ENCODE measurements at regions not wholly inside any gene's neighbourhood (a gene's known extent, or its start where the extent isn't known, plus 50 kb on each side); places are given as distances from the start of the nearest gene placed in this dataset.

DNA sequence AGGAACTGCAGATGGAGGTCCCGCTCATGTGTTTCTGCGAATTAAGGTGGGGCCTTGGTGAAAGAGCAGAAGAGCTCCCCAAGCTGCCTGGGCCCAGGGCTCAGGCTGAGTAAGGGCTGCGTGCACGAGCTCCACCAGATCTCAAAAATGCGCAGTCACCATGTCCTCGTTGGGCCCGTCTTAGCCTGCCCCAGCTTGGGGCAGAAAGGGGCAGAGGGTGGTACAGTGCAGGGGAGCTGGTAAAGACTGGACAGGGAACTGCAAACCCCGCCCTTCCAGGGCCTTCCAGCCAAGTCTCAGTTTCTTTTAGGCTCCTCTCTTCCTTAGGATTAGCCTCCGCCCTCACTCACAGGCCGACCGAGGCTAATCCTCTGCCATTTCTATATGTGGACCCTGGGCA lies 101.6 kb downstream of the FOXF2 start:
- TF ChIP-seq BHLHE40 (IDR thresholded peaks at IDR 0.05; ENCODE audit: borderline replicate concordance) (no peak), FOXM1 (IDR thresholded peaks at IDR 0.05; ENCODE audit: borderline replicate concordance) (no peak), LEF1 (IDR thresholded peaks at IDR 0.05; ENCODE audit: borderline replicate concordance) (no peak), ARNT (IDR thresholded peaks at IDR 0.05) (no peak), CTBP1 (IDR thresholded peaks at IDR 0.05; ENCODE audit: borderline replicate concordance) (no peak), FOXA1 (IDR thresholded peaks at IDR 0.05) (no peak), ELF4 (IDR thresholded peaks at IDR 0.05) (no peak), HDGF (IDR thresholded peaks at IDR 0.05; ENCODE audit: borderline replicate concordance) (no peak), TARDBP (IDR thresholded peaks at IDR 0.05) (no peak), SUZ12 (IDR thresholded peaks at IDR 0.05) (no peak), FOXK2 (IDR thresholded peaks at IDR 0.05) (no peak), NFRKB (IDR thresholded peaks at IDR 0.05) (no peak), ZNF384 (IDR thresholded peaks at IDR 0.05) (no peak), SP1 (IDR thresholded peaks at IDR 0.05) (no peak), L3MBTL2 (conservative IDR thresholded peaks at IDR 0.05) (no peak)
- TF ChIP-seq, protein P1, sequence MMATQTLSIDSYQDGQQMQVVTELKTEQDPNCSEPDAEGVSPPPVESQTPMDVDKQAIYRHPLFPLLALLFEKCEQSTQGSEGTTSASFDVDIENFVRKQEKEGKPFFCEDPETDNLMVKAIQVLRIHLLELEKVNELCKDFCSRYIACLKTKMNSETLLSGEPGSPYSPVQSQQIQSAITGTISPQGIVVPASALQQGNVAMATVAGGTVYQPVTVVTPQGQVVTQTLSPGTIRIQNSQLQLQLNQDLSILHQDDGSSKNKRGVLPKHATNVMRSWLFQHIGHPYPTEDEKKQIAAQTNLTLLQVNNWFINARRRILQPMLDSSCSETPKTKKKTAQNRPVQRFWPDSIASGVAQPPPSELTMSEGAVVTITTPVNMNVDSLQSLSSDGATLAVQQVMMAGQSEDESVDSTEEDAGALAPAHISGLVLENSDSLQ (IDR thresholded peaks at IDR 0.05), result no peak
- DNase-seq (ENCODE audit: extremely low spot score), result no peak
- ChIA-PET CTCF (no interaction called here), POLR2A (no interaction called here)

DNA sequence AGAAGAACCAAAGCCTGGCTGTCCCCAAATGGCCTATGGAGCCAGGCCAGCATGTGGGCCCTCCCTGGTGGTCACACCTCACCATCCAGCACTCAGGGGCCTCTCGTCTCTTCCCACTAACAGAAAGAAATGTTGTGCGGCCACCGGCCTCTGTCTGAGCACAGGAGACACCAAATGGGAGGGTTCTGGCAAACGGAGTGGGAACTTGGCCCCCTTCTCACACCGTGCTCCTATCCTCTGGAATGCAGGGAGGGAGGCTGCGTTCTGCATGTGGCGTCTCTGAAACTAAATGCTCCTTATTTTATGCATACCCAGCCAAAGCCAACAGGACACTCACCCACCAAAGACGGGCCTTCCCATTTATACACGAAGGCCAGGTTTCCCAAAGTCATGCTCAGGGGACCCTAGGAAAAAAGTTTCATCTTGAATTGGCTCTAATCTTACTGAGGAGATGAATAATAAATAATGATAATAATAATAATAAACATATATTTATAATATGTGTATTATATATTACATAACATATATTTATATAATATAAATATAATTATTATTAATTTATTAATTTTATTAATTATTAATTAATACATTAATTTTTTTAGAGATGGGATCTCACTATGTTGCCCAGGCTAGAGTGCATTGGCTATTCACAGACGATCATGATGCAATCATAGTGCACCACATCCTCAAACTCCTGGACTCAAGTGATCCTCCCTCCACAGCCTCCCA lies 102.4 kb downstream of the FOXF2 start:
- CTCF ChIA-PET, result no interaction called here
- POLR2A ChIA-PET, result no interaction called here
- no peak for TF ChIP-seq LEF1 (IDR thresholded peaks at IDR 0.05; ENCODE audit: borderline replicate concordance)
- TF ChIP-seq, protein P1 (IDR thresholded peaks at IDR 0.05), result no peak
- TF ChIP-seq FOXM1 (IDR thresholded peaks at IDR 0.05; ENCODE audit: borderline replicate concordance), result no peak
- TF ChIP-seq TARDBP (IDR thresholded peaks at IDR 0.05), result no peak
- no peak for TF ChIP-seq FOXA1 (IDR thresholded peaks at IDR 0.05)
- no peak for TF ChIP-seq NFRKB (IDR thresholded peaks at IDR 0.05)
- no peak for TF ChIP-seq ZNF384 (IDR thresholded peaks at IDR 0.05)
- TF ChIP-seq SUZ12 (IDR thresholded peaks at IDR 0.05), result no peak
- TF ChIP-seq ELF4 (IDR thresholded peaks at IDR 0.05), result no peak
- TF ChIP-seq SP1 (IDR thresholded peaks at IDR 0.05), result no peak
- no peak for TF ChIP-seq L3MBTL2 (conservative IDR thresholded peaks at IDR 0.05)
- no peak for TF ChIP-seq ARNT (IDR thresholded peaks at IDR 0.05)
- TF ChIP-seq BHLHE40 (IDR thresholded peaks at IDR 0.05; ENCODE audit: borderline replicate concordance), result no peak
- TF ChIP-seq HDGF (IDR thresholded peaks at IDR 0.05; ENCODE audit: borderline replicate concordance), result no peak
- no peak for TF ChIP-seq FOXK2 (IDR thresholded peaks at IDR 0.05)
- DNase-seq (ENCODE audit: extremely low spot score), result no peak

- CTCF ChIA-PET, result no interaction called here
- POLR2A ChIA-PET, result no interaction called here
- DNase-seq (ENCODE audit: extremely low spot score), result no peak
- TF ChIP-seq FOXA1 (IDR thresholded peaks at IDR 0.05) (no peak), FOXM1 (IDR thresholded peaks at IDR 0.05; ENCODE audit: borderline replicate concordance) (no peak), TARDBP (IDR thresholded peaks at IDR 0.05) (no peak), HDGF (IDR thresholded peaks at IDR 0.05; ENCODE audit: borderline replicate concordance) (no peak), L3MBTL2 (conservative IDR thresholded peaks at IDR 0.05) (no peak), SUZ12 (IDR thresholded peaks at IDR 0.05) (no peak)
Observed at GRCh38 chr6:1494671-1495070, 105.3 kb downstream of the FOXF2 start.

DNA sequence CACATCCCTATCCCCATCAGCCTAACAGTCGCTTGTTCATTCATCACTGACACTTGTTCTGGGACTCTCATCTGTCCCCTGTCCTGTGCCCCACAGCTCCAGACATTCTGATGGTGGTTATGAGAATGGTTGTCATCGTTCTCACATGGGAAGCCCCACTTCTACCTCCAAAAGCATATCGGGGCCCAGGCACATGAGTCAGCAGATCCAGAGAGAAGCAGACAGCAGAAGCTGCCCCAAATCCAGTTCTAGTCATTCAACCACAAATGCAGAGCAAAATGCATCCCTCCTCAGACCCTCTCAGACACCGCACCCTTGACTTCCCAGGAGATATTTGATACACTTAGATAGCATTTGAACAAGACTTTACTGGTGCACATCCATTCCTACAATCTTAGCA lies 106.0 kb downstream of the FOXF2 start:
- no peak for DNase-seq (ENCODE audit: extremely low spot score)
- no peak for TF ChIP-seq SP1 (IDR thresholded peaks at IDR 0.05)
- TF ChIP-seq, protein P1 (IDR thresholded peaks at IDR 0.05), result no peak
- TF ChIP-seq SUZ12 (IDR thresholded peaks at IDR 0.05), result no peak
- TF ChIP-seq HDGF (IDR thresholded peaks at IDR 0.05; ENCODE audit: borderline replicate concordance), result no peak
- TF ChIP-seq TARDBP (IDR thresholded peaks at IDR 0.05), result no peak
- TF ChIP-seq ELF4 (IDR thresholded peaks at IDR 0.05), result no peak
- TF ChIP-seq NFRKB (IDR thresholded peaks at IDR 0.05), result no peak
- no peak for TF ChIP-seq ZNF384 (IDR thresholded peaks at IDR 0.05)
- TF ChIP-seq CTBP1 (IDR thresholded peaks at IDR 0.05; ENCODE audit: borderline replicate concordance), result no peak
- no peak for TF ChIP-seq FOXM1 (IDR thresholded peaks at IDR 0.05; ENCODE audit: borderline replicate concordance)
- TF ChIP-seq LEF1 (IDR thresholded peaks at IDR 0.05; ENCODE audit: borderline replicate concordance), result no peak
- TF ChIP-seq L3MBTL2 (conservative IDR thresholded peaks at IDR 0.05), result no peak
- no peak for TF ChIP-seq ARNT (IDR thresholded peaks at IDR 0.05)
- no peak for TF ChIP-seq FOXK2 (IDR thresholded peaks at IDR 0.05)
- TF ChIP-seq FOXA1 (IDR thresholded peaks at IDR 0.05), result no peak
- TF ChIP-seq BHLHE40 (IDR thresholded peaks at IDR 0.05; ENCODE audit: borderline replicate concordance), result no peak
- POLR2A ChIA-PET, result interaction anchor here (0.6 kb wide), 1 partner anchor 19 kb away, joined by 3 read pairs; no protein-coding TSS in a partner anchor
- CTCF ChIA-PET, result no interaction called here

DNA sequence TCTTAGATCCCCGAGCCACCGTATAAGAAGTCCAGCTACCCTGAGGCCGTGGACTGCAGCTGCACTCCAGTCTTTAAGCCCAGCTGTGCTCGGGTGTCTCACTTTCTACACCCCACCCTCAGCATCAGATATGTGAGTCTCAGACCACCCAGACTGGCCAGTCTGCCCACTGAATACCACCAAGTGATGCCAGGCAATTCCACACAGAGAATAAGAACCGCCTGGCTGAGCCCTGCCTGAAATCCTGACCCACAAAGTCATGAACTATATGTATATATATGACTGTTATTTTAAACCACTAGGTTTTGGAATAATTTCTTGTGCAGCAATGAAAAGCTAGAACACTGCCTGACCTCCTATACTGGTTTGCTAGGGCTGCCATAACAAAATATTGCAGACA lies 106.7 kb downstream of the FOXF2 start:
- no peak for TF ChIP-seq ZNF384 (IDR thresholded peaks at IDR 0.05)
- TF ChIP-seq CTBP1 (IDR thresholded peaks at IDR 0.05; ENCODE audit: borderline replicate concordance), result no peak
- no peak for TF ChIP-seq SUZ12 (IDR thresholded peaks at IDR 0.05)
- TF ChIP-seq NFRKB (IDR thresholded peaks at IDR 0.05), result no peak
- TF ChIP-seq SP1 (IDR thresholded peaks at IDR 0.05), result no peak
- no peak for TF ChIP-seq LEF1 (IDR thresholded peaks at IDR 0.05; ENCODE audit: borderline replicate concordance)
- TF ChIP-seq FOXM1 (IDR thresholded peaks at IDR 0.05; ENCODE audit: borderline replicate concordance), result no peak
- ChIA-PET CTCF (no interaction called here), POLR2A (no interaction called here)

More for the DNA sequence above, 106.7 kb downstream of the FOXF2 start:
- no peak for DNase-seq (ENCODE audit: extremely low spot score)
